ENCODE measurements at regions not wholly inside any gene's neighbourhood (a gene's known extent, or its start where the extent isn't known, plus 50 kb on each side); places are given as distances from the start of the nearest gene placed in this dataset.

DNA sequence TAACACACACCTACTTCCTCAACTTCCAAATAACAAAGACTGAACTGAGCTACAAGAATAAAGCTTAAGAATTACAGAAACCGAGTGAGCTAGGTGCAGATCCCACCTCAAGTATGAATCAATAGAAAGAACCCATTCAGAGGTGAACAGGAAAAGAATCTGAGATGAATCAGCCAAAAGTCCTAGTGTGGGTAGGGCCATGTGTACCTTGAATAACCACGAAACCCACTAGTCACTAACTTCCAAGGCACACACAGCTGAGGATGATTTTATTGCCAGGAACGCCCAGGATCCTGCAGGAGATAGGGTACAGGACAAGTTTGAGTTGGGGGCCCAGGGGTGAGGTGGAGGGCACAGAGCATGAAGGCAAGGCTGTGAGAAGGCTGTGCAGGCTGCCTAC lies 99.7 kb upstream of the REG3A start:
- TF ChIP-seq, protein P1, sequence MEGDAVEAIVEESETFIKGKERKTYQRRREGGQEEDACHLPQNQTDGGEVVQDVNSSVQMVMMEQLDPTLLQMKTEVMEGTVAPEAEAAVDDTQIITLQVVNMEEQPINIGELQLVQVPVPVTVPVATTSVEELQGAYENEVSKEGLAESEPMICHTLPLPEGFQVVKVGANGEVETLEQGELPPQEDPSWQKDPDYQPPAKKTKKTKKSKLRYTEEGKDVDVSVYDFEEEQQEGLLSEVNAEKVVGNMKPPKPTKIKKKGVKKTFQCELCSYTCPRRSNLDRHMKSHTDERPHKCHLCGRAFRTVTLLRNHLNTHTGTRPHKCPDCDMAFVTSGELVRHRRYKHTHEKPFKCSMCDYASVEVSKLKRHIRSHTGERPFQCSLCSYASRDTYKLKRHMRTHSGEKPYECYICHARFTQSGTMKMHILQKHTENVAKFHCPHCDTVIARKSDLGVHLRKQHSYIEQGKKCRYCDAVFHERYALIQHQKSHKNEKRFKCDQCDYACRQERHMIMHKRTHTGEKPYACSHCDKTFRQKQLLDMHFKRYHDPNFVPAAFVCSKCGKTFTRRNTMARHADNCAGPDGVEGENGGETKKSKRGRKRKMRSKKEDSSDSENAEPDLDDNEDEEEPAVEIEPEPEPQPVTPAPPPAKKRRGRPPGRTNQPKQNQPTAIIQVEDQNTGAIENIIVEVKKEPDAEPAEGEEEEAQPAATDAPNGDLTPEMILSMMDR (IDR thresholded peaks at IDR 0.05) = no peak
- no peak for TF ChIP-seq POLR2A (IDR thresholded peaks at IDR 0.05)
- no peak for TF ChIP-seq EP300 (IDR thresholded peaks at IDR 0.05)

All from ovary (tissue), 3 donors.